SK-N-DZ (cell line): ENCODE measurements at regions not wholly inside any gene's neighbourhood (a gene's known extent, or its start where the extent isn't known, plus 50 kb on each side); places are given as distances from the start of the nearest gene placed in this dataset.

Experiments
- DNase-seq: peaks from one replicate; pipeline ENCODE4 v3.0.0-alpha.2; 2015; ENCODE audit warnings: low spot score

- DNase-seq, result no peak
These were observed 277.4 kb upstream of the CHRNA7 start for GRCh38 chr15:31752905-31753304.

- DNase-seq, result no peak
These were observed 272.2 kb upstream of the CHRNA7 start for GRCh38 chr15:31758126-31758525.

GRCh38 chr15:31768055-31768454 is 262.3 kb upstream of the CHRNA7 start:
- no peak for DNase-seq

GRCh38 chr15:31774045-31774444 is 256.3 kb upstream of the CHRNA7 start:
- no peak for DNase-seq

GRCh38 chr15:31776039-31776438 is 254.3 kb upstream of the CHRNA7 start:
- DNase-seq, result no peak

GRCh38 chr15:31781261-31781660 is 249.1 kb upstream of the CHRNA7 start:
- no peak for DNase-seq

GRCh38 chr15:31782016-31782783 is 248.1 kb upstream of the CHRNA7 start:
- no peak for DNase-seq

- no peak for DNase-seq
These were observed 247.4 kb upstream of the CHRNA7 start for GRCh38 chr15:31782951-31783350.

- no peak for DNase-seq
These were observed 244.0 kb upstream of the CHRNA7 start for GRCh38 chr15:31786360-31786759.

GRCh38 chr15:31788104-31788503 is 242.2 kb upstream of the CHRNA7 start:
- DNase-seq, result no peak

GRCh38 chr15:31792611-31793199 is 237.6 kb upstream of the CHRNA7 start:
- no peak for DNase-seq

- DNase-seq, result no peak
These were observed 231.0 kb upstream of the CHRNA7 start for GRCh38 chr15:31799319-31799714.

GRCh38 chr15:31799715-31800321 is 230.5 kb upstream of the CHRNA7 start:
- DNase-seq, result no peak

GRCh38 chr15:31801152-31801551 is 229.2 kb upstream of the CHRNA7 start:
- DNase-seq, result no peak

GRCh38 chr15:31802761-31803160 is 227.6 kb upstream of the CHRNA7 start:
- no peak for DNase-seq

- DNase-seq, result no peak
These were observed 226.9 kb upstream of the CHRNA7 start for GRCh38 chr15:31803388-31803884.

- DNase-seq, result no peak
These were observed 225.1 kb upstream of the CHRNA7 start for GRCh38 chr15:31805090-31805662.

- no peak for DNase-seq
These were observed 224.2 kb upstream of the CHRNA7 start for GRCh38 chr15:31806106-31806505.

GRCh38 chr15:31811641-31812040 is 218.7 kb upstream of the CHRNA7 start:
- DNase-seq, result no peak

- no peak for DNase-seq
These were observed 216.2 kb upstream of the CHRNA7 start for GRCh38 chr15:31814082-31814481.

GRCh38 chr15:31815411-31816155 is 214.7 kb upstream of the CHRNA7 start:
- DNase-seq, result no peak

GRCh38 chr15:31822463-31822862 is 207.9 kb upstream of the CHRNA7 start:
- DNase-seq, result no peak
